Fibroblast of mammary gland (primary cell): ENCODE measurements at regions not wholly inside any gene's neighbourhood (a gene's known extent, or its start where the extent isn't known, plus 50 kb on each side); places are given as distances from the start of the nearest gene placed in this dataset.
"Not testable (repeated sequence)": the region's sequence is repeated elsewhere in the genome, so short reads cannot be mapped to it uniquely, and the experiment has no call there.

ENCODE experiments used
- DNase-seq: peaks from one replicate; pipeline ENCODE4 v3.0.0-alpha.2; 2010; ENCODE audit warnings: low read depth
- H3K4me3 ChIP-seq: 2 replicates; pipeline ENCODE4 v1.5.1; 2011; ENCODE audit warnings: low read depth, mild to moderate bottlenecking, low read length, moderate library complexity; ENCODE audit not compliant: control insufficient read depth
- TF ChIP-seq, protein P1 (sequence below): conservative IDR thresholded peaks from 2 replicates; pipeline ENCODE4 v1.5.1; 2011; ENCODE audit warnings: low read depth, low read length, inconsistent platforms; ENCODE audit not compliant: control insufficient read depth, insufficient read depth

DNA sequence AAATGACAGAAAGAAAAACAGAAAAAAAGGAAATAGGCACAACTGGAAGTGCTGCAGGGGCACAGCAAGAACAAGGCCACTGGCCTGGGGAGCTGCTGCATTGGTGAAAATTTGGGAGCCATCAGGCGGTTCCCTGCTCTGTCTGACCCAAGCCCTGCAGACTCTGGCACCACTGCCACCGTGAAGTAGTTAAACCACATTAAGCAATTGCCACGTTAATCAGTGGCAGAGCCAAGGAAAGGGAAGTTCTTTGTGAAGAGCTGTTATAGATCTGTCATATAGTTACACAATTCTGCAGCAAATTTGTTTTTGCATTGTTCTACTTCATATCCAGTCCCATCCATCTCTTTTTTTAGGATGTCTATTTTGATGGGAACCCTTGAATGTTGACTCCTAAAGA, 915.3 kb downstream of the FSCB start:
- TF ChIP-seq, protein P1, sequence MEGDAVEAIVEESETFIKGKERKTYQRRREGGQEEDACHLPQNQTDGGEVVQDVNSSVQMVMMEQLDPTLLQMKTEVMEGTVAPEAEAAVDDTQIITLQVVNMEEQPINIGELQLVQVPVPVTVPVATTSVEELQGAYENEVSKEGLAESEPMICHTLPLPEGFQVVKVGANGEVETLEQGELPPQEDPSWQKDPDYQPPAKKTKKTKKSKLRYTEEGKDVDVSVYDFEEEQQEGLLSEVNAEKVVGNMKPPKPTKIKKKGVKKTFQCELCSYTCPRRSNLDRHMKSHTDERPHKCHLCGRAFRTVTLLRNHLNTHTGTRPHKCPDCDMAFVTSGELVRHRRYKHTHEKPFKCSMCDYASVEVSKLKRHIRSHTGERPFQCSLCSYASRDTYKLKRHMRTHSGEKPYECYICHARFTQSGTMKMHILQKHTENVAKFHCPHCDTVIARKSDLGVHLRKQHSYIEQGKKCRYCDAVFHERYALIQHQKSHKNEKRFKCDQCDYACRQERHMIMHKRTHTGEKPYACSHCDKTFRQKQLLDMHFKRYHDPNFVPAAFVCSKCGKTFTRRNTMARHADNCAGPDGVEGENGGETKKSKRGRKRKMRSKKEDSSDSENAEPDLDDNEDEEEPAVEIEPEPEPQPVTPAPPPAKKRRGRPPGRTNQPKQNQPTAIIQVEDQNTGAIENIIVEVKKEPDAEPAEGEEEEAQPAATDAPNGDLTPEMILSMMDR, result no peak
- no peak for DNase-seq
- no peak overlapping the region for H3K4me3 ChIP-seq

GRCh38 chr14:43587183-43587582, 919.9 kb downstream of the FSCB start:
- H3K4me3 ChIP-seq, result no peak overlapping the region
- TF ChIP-seq, protein P1, result no peak
- DNase-seq, result no peak

DNA sequence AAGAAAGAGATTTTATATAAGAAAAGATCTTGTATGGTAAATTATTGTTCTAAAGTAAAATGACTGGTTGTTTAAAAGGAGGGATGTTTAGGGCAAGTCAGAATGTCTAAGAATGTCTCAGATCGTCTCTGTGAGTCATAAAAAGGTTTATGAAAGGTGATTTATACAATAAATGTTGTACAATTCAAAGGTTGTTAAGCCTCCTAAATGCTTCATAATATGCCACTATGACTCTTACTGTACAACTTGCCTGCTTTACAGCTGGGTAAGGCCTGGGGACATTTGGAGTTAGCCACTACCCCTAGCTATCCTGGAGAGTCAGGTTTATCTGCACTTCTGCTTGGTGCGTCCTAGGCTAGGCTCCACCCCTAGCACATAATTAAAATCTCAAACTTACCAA, 927.4 kb downstream of the FSCB start:
- TF ChIP-seq, protein P1, result no peak
- H3K4me3 ChIP-seq, result no peak overlapping the region
- DNase-seq, result no peak

GRCh38 chr14:43568022-43568421, 939.1 kb downstream of the FSCB start:
- no peak overlapping the region for H3K4me3 ChIP-seq
- TF ChIP-seq, protein P1, result no peak
- DNase-seq, result no peak

DNA sequence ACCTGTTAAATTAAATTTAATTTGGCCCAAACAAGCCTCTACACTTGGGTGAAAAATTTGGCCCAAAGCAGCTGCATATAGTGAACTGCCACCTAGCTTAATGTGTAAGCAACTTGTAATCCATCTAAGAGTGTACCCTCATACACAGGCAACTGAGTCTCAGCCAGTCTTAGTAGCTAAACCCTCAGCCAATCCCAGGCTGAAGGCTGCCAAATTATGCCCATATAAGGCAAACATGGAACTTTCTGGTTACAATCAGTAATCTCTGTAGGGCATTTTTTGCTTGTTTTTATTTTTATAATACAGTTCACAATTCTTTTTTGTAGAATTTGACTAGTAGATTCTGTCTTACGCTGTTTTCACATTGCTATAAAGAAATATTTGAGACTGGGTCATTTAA, 958.7 kb downstream of the FSCB start:
- H3K4me3 ChIP-seq, result no peak overlapping the region
- no peak for DNase-seq
- TF ChIP-seq, protein P1, result no peak

- not testable (repeated sequence) for H3K4me3 ChIP-seq, DNase-seq
Observed at GRCh38 chr14:43547596-43547995, 959.5 kb downstream of the FSCB start.

DNA sequence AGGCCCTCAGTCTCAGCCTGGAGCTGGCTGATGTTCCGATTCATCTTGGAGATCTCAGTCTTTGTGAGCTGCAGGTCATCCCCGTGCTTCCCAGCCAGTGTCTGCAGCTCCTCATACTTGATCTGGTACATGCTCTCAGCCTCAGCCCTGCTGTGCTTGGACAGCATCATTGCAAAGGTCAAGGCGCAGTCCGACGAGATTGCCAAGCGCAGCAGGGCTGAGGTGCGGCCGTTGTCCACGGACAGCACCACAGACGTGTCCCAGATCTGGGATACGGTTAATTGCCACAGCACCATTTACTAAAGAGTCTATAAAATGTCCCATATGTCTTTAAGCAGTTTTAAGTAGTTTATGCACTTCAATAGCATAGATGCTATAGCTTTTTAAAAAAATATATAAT, 965.7 kb downstream of the FSCB start:
- TF ChIP-seq, protein P1, result no peak
- H3K4me3 ChIP-seq, result no peak overlapping the region
- DNase-seq, result no peak

DNA sequence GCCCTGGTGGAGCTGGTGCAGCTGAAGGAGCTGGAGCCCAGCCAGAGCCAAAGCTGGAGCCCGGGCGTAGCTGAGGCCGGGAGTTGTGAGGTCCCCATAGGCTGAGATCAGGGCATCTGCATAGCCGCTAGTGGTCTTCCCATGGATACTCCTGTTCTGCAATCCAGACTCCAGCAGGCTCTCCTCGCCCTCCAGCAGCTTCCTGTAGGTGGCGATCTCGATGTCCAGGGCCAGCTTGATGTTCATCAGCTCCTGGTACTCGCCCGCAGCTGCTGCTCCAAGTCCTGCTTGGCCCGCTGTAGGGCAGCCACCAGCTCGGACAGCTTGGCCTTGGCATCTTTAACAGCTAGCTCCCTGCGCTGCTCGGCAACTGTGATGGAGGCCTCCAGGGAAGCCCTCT, 966.1 kb downstream of the FSCB start:
- TF ChIP-seq, protein P1, result no peak
- no peak overlapping the region for H3K4me3 ChIP-seq
- DNase-seq, result no peak
